K562 (cell line): ENCODE measurements at regions not wholly inside any gene's neighbourhood (a gene's known extent, or its start where the extent isn't known, plus 50 kb on each side); places are given as distances from the start of the nearest gene placed in this dataset.

Experiments
- ATAC-seq: fragments of 200-7000 bp; cut with Tn5 transposase; 3 replicates; pipeline ENCODE4 v1.9.1; 2020; ENCODE audit warnings: moderate library complexity
- BruUV-seq: library from RNA; stranded (reverse); fragments of 400-500 nt; replicated peaks from 2 replicates; lab custom pipeline; 2021; lab: Mats Ljungman, UMichigan
- CTCF ChIA-PET: fragments of 300-600 bp; formaldehyde crosslinking; extraction: SDS; loops from one replicate; lab custom pipeline; 2021; ENCODE audit warnings: low intra/inter-chr PET ratio; lab: Yijun Ruan, JAX
- POLR2A ChIA-PET: fragments of 300-600, 350-650 bp; sonication (Branson Sonifier 250); formaldehyde crosslinking; extraction: SDS; loops from one replicate; lab custom pipeline; 2021; ENCODE audit warnings: antibody characterized with exemption, inconsistent platforms; lab: Yijun Ruan, JAX
- DNase-seq, 4 experiments: peaks; one replicate each; pipeline versions ENCODE4 v3.0.0 to v3.0.0-alpha.2; 2011 to 2018; ENCODE audit warnings: low spot score in 3 of 4, mixed read lengths in 3 of 4; ENCODE audit errors: extremely low read depth in 1 of 4
- FAIRE-seq: peaks from 2 replicates; lab custom pipeline; 2011; peaks lifted over from hg19 to GRCh38; lab: Jason Lieb, UNC
- H2AFZ ChIP-seq: 2 replicates; pipeline ENCODE4 v1.6.0; 2011; ENCODE audit warnings: low read depth, low read length, control low read depth, inconsistent platforms
- H3K27ac ChIP-seq: fragments of 200-600 bp; 3 replicates; pipeline ENCODE4 v1.8.0; 2011; ENCODE audit warnings: low read depth, mild to moderate bottlenecking, control low read depth, inconsistent platforms, low read length, moderate library complexity, mixed read lengths; ENCODE audit errors: extremely low read depth
- H3K27me3 ChIP-seq, 2 experiments: fragments of 300-600 bp in 1 of 2; 2 replicates in 1 of 2; 3 replicates in 1 of 2; pipeline versions ENCODE4 v1.6.0 to v1.8.0; 2011; ENCODE audit warnings: inconsistent platforms in 2 of 2, low read length in 2 of 2, mild to moderate bottlenecking in 1 of 2, mixed read lengths in 1 of 2, moderate library complexity in 1 of 2; ENCODE audit not compliant: control insufficient read depth in 2 of 2, insufficient read depth in 2 of 2
- H3K36me3 ChIP-seq: fragments of 300-600 bp; 3 replicates; pipeline ENCODE4 v1.8.0; 2011; ENCODE audit warnings: mild to moderate bottlenecking, low read length, inconsistent platforms; ENCODE audit not compliant: control insufficient read depth, insufficient read depth
- H3K4me1 ChIP-seq, 2 experiments: fragments of 200-600 bp in 1 of 2; replicated peaks in 1 of 2; 2 replicates in 1 of 2; 3 replicates in 1 of 2; pipeline versions ENCODE4 v1.5.1 to v1.8.0; 2011; ENCODE audit warnings: inconsistent platforms in 2 of 2, low read length in 2 of 2, mild to moderate bottlenecking in 1 of 2, mixed read lengths in 1 of 2, moderate library complexity in 1 of 2; ENCODE audit not compliant: control insufficient read depth in 2 of 2, insufficient read depth in 2 of 2
- H3K4me2 ChIP-seq: 2 replicates; pipeline ENCODE4 v1.6.1; 2011; ENCODE audit warnings: low read length, control low read depth, inconsistent platforms, mixed read lengths; ENCODE audit not compliant: insufficient read depth
- H3K4me3 ChIP-seq: fragments of 200-600 bp; sonication (generic), shearing (Covaris generic); 2 replicates; pipeline ENCODE4 v1.5.1; 2016; ENCODE audit warnings: control low read depth, inconsistent platforms
- H3K79me2 ChIP-seq: fragments of 200-600 bp; 3 replicates; pipeline ENCODE4 v1.8.0; 2011; ENCODE audit warnings: low read length, inconsistent platforms; ENCODE audit not compliant: control insufficient read depth, insufficient read depth
- H3K9ac ChIP-seq, 2 experiments: 2 replicates each; pipeline versions ENCODE4 v1.6.0 to v1.6.1; 2011; ENCODE audit warnings: low read depth in 2 of 2, low read length in 2 of 2, control low read depth in 1 of 2, inconsistent platforms in 1 of 2, mild to moderate bottlenecking in 1 of 2, mixed read lengths in 1 of 2; ENCODE audit not compliant: insufficient read depth in 1 of 2
- H3K9me1 ChIP-seq: one replicate; pipeline ENCODE4 v1.6.0; 2011; ENCODE audit warnings: inconsistent platforms, mild to moderate bottlenecking, low read length, moderate library complexity; ENCODE audit not compliant: control insufficient read depth, insufficient read depth
- H3K9me3 ChIP-seq: replicated peaks from 2 replicates; pipeline ENCODE4 v1.5.1; 2011; ENCODE audit warnings: low read depth, low read length, inconsistent platforms; ENCODE audit not compliant: control insufficient read depth, insufficient read depth
- H4K20me1 ChIP-seq: replicated peaks from 2 replicates; pipeline ENCODE4 v1.6.1; 2011; ENCODE audit warnings: low read length, inconsistent platforms, mixed read lengths; ENCODE audit not compliant: control insufficient read depth, insufficient read depth
- BACH1 ChIP-seq: fragments of 200-800 bp; sonication (Bioruptor generic); IDR thresholded peaks from 2 replicates; pipeline ENCODE4 v1.6.1; 2016; ENCODE audit warnings: missing genetic modification characterization, missing compliant biosample characterization
- BDP1 ChIP-seq: IDR thresholded peaks from 3 replicates; pipeline ENCODE4 v1.6.1; 2011; ENCODE audit not compliant: insufficient read length, insufficient read depth
- CHD2 ChIP-seq: IDR thresholded peaks from 2 replicates; pipeline ENCODE4 v1.6.1; 2011; ENCODE audit warnings: low read depth, low read length
- POLR2AphosphoS5 ChIP-seq: IDR thresholded peaks from 2 replicates; pipeline ENCODE4 v1.6.1; 2011; ENCODE audit warnings: mild to moderate bottlenecking, low read depth, low read length, moderate library complexity; ENCODE audit not compliant: control insufficient read depth, insufficient read depth
- PTBP1 ChIP-seq: fragments of 200-400 bp; formaldehyde crosslinking; IDR thresholded peaks from 2 replicates; pipeline ENCODE4 v1.6.1; 2017; ENCODE audit warnings: low read depth, low read length
- SREBF2 ChIP-seq: sonication (generic); formaldehyde crosslinking; IDR thresholded peaks from 2 replicates; pipeline ENCODE4 v1.4.0; 2020; ENCODE audit warnings: mild to moderate bottlenecking, missing genetic modification reagents
- SRF ChIP-seq, 2 experiments: fragments of 250-450, 450-650 bp in 1 of 2; sonication (Bioruptor Pico) in 1 of 2; sonication (generic) in 1 of 2; formaldehyde crosslinking; IDR thresholded peaks; 2 replicates each; pipeline versions ENCODE4 v1.5.0 to v1.5.1; 2020 to 2022; ENCODE audit warnings: mild to moderate bottlenecking in 1 of 2, missing genetic modification reagents in 1 of 2
- TCF7L2 ChIP-seq: fragments of 150-350 bp; IDR thresholded peaks from 2 replicates; pipeline ENCODE4 v1.6.1; 2016; ENCODE audit warnings: low read depth, mild to moderate bottlenecking, low read length, moderate library complexity
- ZNF274 ChIP-seq: IDR thresholded peaks from 2 replicates; pipeline ENCODE4 v1.6.1; 2011; ENCODE audit warnings: low read depth, mild to moderate bottlenecking, low read length, moderate library complexity, borderline replicate concordance
- ZNF764 ChIP-seq: fragments of 250-450 bp; sonication (Bioruptor Pico); IDR thresholded peaks from 2 replicates; pipeline ENCODE4 v1.4.0; 2020; ENCODE audit warnings: low read depth, mild to moderate bottlenecking, moderate library complexity
- WGBS: fragments of 100-300 bp; shearing (Covaris generic); methylation state at CpG from one replicate; pipeline ENCODE4 v1.1.6; 2016; ENCODE audit warnings: low coverage, mixed read lengths; ENCODE audit not compliant: insufficient coverage; ENCODE audit errors: missing lambda C conversion rate; 5-methylcytosine and 5-hydroxymethylcytosine counted together
- in situ Hi-C: fragments of 300-500 bp; cut with MboI; formaldehyde crosslinking; loops from 4 replicates; pipeline ENCODE4 v1.15.0; 2018; ENCODE audit warnings: inconsistent platforms, mixed read lengths
- intact Hi-C: fragments of 100-400 bp; cut with micrococcal nuclease; formaldehyde crosslinking; loops from 2 replicates; pipeline ENCODE4 v1.14.2; 2022
- TF ChIP-seq, protein P1 (sequence below), 2 experiments: IDR thresholded peaks; 2 replicates each; pipeline ENCODE4 v1.6.1; 2011; ENCODE audit warnings: borderline replicate concordance in 1 of 2, control low read depth in 1 of 2, low read depth in 1 of 2, low read length in 1 of 2, mild to moderate bottlenecking in 1 of 2, mixed read lengths in 1 of 2, moderate library complexity in 1 of 2; ENCODE audit not compliant: insufficient read depth in 1 of 2, insufficient read length in 1 of 2, poor library complexity in 1 of 2, severe bottlenecking in 1 of 2; ENCODE audit errors: extremely low read depth in 1 of 2
- TF ChIP-seq, protein P2 (sequence below): fragments of 250-450 bp; sonication (Bioruptor Pico); IDR thresholded peaks from 2 replicates; pipeline ENCODE4 v1.8.0; 2021; ENCODE audit warnings: moderate library complexity, mild to moderate bottlenecking, inconsistent platforms
- TF ChIP-seq, protein P3 (sequence below): fragments of 450-650 bp; IDR thresholded peaks from one replicate; pipeline ENCODE4 v1.6.1; 2018; ENCODE audit warnings: mild to moderate bottlenecking, moderate library complexity; ENCODE audit not compliant: partially characterized antibody

DNA sequence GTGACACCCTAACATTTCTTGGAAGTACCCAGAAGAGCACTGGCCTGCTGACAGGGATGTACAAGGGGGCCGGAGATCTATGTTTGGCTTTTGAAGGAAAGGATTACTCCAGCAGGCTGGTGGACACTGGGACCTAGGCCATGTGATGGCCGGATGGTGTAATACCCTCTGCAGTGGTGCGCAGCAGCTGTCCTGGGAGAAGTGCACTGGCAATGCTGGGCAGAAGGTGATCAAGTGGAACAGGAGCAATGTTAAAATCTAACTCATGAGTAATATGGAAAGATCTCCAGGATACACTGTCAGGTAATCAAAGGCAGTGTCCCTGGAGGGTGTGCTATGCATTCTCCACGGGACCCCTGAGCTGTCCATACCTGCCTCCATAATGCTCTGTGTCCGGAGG lies 71.2 kb upstream of the POMGNT2 start:
- peaks cover 8 to 44% of the 10 kb centered on the region in 2 experiments for H3K27me3 ChIP-seq
- ChIA-PET CTCF (no interaction called here), POLR2A (interaction anchor here (1.0 to 1.3 kb wide), 4 partner anchors 8 to 22 kb away, joined by 3 to 7 read pairs (median 3); no protein-coding TSS in a partner anchor)
- DNase-seq: no peak
- H3K27ac ChIP-seq: no peak overlapping the region
- no peaks in the 10 kb centered on the region for H4K20me1 ChIP-seq
- no peaks in the 10 kb centered on the region for H3K9me3 ChIP-seq
- no peak for TF ChIP-seq PTBP1
- TF ChIP-seq, protein P1, sequence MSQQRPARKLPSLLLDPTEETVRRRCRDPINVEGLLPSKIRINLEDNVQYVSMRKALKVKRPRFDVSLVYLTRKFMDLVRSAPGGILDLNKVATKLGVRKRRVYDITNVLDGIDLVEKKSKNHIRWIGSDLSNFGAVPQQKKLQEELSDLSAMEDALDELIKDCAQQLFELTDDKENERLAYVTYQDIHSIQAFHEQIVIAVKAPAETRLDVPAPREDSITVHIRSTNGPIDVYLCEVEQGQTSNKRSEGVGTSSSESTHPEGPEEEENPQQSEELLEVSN (IDR thresholded peaks at IDR 0.05; ENCODE audit: borderline replicate concordance in 1 of 2, extremely low read depth in 1 of 2, insufficient read depth in 1 of 2, insufficient read length in 1 of 2, low read depth in 1 of 2, low read length in 1 of 2, poor library complexity in 1 of 2, severe bottlenecking in 1 of 2): no peak
- TF ChIP-seq SRF (CRISPR knock-in tag; IDR thresholded peaks at IDR 0.05): no peak
- TF ChIP-seq CHD2: no peak
- no peak for TF ChIP-seq ZNF274
- no peak for TF ChIP-seq ZNF764 (CRISPR knock-in tag)
- TF ChIP-seq, protein P2, sequence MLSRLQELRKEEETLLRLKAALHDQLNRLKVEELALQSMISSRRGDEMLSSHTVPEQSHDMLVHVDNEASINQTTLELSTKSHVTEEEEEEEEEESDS (CRISPR knock-in tag): no peak
- no peak for TF ChIP-seq SREBF2 (CRISPR knock-in tag)
- TF ChIP-seq BACH1 (tag): no peak
- no peak for TF ChIP-seq TCF7L2
- no peak for TF ChIP-seq POLR2AphosphoS5
- no peak for TF ChIP-seq BDP1
- TF ChIP-seq, protein P3, sequence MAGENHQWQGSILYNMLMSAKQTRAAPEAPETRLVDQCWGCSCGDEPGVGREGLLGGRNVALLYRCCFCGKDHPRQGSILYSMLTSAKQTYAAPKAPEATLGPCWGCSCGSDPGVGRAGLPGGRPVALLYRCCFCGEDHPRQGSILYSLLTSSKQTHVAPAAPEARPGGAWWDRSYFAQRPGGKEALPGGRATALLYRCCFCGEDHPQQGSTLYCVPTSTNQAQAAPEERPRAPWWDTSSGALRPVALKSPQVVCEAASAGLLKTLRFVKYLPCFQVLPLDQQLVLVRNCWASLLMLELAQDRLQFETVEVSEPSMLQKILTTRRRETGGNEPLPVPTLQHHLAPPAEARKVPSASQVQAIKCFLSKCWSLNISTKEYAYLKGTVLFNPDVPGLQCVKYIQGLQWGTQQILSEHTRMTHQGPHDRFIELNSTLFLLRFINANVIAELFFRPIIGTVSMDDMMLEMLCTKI: no peak
- BruUV-seq: no TSS peak
- no peak overlapping the region for H3K4me2 ChIP-seq
- H3K9me1 ChIP-seq: no peaks in the 10 kb centered on the region
- in situ Hi-C loops: no loop called here
- intact Hi-C loops: no loop called here
- FAIRE-seq: no peak
- no peak overlapping the region for H2AFZ ChIP-seq
- no peaks in the 10 kb centered on the region for H3K36me3 ChIP-seq
- no peak for ATAC-seq
- H3K4me1 ChIP-seq: no peaks in the 10 kb centered on the region
- H3K79me2 ChIP-seq: no peaks in the 10 kb centered on the region
- no peak overlapping the region for H3K9ac ChIP-seq
- 0% methylated on average over 5 of the region's 5 CpGs for WGBS
- H3K4me3 ChIP-seq: no peak overlapping the region
